GM12872 (cell line): ENCODE measurements at regions not wholly inside any gene's neighbourhood (a gene's known extent, or its start where the extent isn't known, plus 50 kb on each side); places are given as distances from the start of the nearest gene placed in this dataset.

Experiments
- TF ChIP-seq, protein P1 (sequence below): IDR thresholded peaks from 3 replicates; pipeline ENCODE4 v1.5.1; 2011; ENCODE audit warnings: low read depth, mild to moderate bottlenecking, low read length, moderate library complexity; ENCODE audit not compliant: insufficient read depth

DNA sequence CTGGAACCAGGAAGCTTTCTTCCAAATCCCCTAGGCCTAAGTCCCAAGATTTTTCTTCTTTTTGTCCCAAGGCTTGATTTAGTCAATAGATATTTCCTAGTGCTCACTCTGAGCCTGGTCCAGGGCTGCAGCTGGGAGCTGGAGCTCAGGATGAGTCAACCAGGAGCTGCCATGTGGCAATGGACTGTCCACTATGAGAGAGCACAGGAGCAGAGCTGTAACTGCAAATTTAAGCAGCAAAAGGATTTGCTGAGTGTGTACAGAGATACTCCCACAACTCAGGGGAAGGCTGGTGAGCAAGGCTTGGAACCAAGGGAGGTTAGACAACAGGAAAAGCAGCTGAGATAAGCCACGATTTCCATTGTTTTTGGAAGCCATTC is 92.1 kb upstream of the CXCL12 start:
- TF ChIP-seq, protein P1, sequence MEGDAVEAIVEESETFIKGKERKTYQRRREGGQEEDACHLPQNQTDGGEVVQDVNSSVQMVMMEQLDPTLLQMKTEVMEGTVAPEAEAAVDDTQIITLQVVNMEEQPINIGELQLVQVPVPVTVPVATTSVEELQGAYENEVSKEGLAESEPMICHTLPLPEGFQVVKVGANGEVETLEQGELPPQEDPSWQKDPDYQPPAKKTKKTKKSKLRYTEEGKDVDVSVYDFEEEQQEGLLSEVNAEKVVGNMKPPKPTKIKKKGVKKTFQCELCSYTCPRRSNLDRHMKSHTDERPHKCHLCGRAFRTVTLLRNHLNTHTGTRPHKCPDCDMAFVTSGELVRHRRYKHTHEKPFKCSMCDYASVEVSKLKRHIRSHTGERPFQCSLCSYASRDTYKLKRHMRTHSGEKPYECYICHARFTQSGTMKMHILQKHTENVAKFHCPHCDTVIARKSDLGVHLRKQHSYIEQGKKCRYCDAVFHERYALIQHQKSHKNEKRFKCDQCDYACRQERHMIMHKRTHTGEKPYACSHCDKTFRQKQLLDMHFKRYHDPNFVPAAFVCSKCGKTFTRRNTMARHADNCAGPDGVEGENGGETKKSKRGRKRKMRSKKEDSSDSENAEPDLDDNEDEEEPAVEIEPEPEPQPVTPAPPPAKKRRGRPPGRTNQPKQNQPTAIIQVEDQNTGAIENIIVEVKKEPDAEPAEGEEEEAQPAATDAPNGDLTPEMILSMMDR: no peak

DNA sequence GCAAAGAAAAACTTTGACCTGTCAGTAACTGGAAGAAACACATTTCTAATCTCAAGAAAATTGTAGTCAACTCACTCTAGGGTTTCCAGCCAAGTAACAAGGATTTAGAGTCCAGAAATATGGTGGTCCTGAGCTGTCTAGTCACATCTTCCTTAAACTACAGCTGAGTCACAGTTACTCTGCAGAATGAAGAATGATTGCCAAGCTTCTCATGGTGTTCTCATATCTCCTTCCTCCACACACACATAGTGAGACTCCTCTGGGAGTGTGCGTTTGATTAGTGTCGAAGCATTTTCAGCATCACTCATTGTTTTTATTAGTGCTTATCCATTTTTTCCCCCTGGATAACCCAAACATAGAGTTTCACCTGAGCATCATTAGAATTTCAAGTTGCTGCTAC is 93.1 kb upstream of the CXCL12 start:
- TF ChIP-seq, protein P1: no peak

GRCh38 chr10:44478876-44479705 is 94.2 kb upstream of the CXCL12 start:
- TF ChIP-seq, protein P1: no peak

DNA sequence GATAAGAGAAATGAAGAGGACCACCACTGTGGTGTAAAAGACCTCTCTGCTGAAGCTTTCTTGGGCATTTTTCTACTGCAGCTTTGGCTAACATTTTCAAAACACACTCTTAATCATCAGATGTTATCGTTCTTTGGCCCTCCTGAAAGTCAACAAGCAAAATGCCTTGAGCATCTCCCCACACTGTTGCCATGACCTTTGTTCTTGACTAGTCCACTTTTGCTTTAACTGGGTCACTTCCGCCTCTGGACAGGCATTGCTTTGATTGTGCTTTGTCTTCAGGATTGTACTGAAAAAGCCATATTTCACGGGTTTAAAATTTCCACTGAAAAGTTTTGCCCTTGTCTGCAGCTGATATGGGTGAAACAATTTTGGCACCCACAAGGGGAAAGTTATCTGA is 107.8 kb upstream of the CXCL12 start:
- TF ChIP-seq, protein P1: no peak

GRCh38 chr10:44498222-44498621 is 113.3 kb upstream of the CXCL12 start:
- TF ChIP-seq, protein P1: no peak

- TF ChIP-seq, protein P1: no peak
Observed at GRCh38 chr10:44500451-44500850, 115.6 kb upstream of the CXCL12 start.

DNA sequence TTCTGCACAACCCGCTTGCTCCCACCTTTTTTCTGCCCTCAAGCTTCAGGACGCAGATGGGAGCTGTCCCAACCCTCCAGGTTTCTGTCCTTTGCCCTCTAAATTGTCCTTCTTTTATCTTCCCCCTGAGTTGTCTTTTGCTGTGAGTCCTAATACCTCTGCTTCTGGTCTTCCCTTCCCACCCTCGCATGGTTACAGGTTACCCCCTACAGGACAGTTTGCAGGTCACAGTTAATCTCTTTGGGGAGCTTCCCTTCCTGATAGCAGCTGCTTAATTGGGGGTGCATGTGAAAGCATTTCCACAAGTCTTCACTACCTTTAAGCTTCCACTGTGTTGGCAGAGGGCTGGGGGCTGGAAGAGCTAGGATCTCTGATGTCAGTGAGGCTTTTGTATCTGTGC is 121.5 kb upstream of the CXCL12 start:
- TF ChIP-seq, protein P1: no peak
